ENCODE measurements at regions not wholly inside any gene's neighbourhood (a gene's known extent, or its start where the extent isn't known, plus 50 kb on each side); places are given as distances from the start of the nearest gene placed in this dataset.

DNA sequence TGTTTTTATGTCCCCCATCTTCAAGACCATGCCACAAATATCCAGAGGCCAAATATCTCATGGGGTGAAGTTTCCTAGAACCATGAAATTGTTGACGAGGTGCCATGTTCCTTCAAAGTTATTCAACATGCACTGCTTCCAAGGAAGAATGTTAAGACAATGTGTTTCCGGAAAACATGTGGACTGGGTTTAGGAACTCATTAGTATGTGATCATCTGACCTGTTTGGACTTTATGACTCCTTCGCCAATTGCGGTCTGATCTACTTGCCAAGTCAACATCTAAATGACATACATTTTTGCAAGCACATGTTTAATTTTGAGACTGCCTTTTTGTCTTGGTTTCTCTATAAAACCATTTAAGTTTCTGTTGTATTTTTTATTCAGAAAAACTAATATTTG, 234.8 kb downstream of the MAF start:
- no peak for DNase-seq

DNA sequence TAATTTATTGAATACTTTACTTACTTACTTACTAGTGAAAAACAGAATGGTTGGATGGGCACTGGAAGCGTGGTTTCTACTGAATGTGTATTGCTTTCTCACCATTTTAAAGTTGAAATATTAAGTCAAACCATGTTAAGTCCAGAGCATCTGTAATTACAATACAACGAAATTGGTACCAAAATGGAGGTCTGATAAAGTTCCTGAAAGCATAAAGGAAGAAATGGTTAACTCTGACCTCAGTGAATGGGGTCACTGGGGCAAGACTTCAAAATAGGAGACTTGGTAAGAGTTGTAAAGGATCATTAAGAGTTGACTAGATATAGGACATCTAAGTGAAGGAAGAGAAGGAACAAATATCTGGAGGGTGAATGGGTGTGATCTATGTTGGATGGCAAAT, 237.1 kb downstream of the MAF start:
- no peak for DNase-seq

DNA sequence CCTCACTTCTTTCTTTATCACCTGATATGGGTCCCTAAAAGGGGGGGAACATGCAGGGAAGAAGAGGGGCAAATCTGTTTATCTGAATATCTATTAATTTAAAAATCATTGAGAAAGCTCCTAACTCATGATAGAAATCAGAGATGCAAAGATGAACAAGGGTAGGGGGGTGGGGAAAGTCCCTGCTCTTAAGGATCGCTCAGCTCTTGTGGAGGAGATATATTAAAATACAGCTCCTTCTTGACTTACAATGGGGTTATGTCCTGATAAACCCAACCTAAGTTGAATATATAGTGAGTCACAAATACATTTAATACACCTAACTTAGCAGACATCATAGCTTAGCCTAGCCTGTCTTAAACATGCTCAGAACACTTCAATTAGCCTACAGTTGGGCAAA, 237.5 kb downstream of the MAF start:
- no peak for DNase-seq

DNA sequence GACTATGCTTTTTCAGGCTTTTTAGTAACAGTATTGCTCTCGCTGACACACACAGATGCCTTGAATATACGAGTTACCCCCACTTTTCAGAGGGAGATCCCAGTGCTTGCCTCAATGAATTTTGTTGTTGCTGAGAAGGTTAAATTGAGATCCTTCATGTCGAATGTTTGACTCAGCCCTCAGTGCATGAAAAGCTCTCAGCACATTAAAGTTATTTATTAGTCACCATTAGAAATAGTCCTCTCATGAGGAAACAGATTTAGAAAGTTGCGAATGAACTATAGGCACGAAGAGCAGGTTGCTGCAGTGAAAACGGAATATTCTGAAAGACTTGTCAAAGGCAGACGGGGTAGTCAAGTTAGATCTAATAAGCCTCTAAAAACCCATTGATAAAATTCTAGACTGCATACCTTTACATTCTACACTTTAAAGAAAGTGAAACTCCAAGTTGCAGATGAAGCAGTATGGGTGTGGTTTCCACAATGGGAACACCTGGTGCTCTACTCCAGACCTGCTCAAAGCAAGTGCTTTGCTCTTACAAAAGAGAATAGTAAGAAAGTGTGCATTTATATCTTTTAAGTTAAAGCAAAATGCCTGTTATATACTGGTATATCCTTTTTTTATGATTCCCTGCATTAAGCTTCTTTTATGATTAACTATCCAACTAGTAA, 238.1 kb downstream of the MAF start:
- no peak for DNase-seq

DNA sequence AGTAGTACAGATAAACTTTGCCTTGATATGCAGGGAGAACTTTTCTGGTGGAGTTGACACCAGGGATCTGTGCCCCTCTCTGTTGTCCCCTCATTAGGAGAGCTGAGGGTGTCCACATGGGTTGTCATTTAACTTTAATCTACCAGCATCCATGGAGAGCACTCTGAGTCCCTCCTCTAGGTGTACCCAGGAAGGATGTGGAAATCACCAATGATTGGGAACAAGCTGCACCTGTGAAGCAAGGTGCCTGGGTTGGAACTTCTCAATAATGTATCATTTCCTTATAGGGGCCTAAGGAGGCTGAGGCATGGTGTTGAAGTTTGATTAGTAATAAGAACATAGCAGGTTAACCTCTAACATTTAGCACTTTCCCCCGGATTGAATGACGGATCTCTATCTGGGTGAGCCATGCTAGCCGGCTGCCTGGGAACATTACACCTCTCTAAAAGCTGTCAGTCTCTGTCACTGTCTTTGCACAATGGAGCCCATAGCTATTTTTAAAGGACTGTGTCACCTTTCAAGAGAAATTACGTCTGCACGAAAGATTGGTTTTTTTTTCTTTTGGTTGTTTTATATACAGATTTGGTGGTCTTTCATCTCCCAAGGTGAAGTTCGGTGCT, 239.3 kb downstream of the MAF start:
- no peak for DNase-seq

DNA sequence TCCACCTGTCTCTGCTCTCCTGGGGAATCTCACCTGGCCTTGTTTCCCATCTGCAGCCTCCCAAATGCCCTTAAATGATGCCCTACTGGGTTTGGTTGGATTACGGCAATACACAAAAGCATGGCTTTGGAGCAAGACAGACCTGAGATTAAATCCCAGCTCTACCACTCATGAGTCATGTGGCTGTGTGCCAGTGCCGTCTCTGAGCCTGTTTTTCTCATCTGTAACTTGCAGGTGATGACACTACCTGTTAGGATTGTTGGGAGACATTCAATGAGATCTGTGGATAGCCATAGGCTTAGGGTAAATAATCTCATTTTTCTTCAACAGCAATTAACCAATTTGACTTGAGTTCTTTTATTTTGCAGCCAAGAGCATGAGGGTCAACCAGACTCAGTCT, 240.3 kb downstream of the MAF start:
- no peak for DNase-seq

DNA sequence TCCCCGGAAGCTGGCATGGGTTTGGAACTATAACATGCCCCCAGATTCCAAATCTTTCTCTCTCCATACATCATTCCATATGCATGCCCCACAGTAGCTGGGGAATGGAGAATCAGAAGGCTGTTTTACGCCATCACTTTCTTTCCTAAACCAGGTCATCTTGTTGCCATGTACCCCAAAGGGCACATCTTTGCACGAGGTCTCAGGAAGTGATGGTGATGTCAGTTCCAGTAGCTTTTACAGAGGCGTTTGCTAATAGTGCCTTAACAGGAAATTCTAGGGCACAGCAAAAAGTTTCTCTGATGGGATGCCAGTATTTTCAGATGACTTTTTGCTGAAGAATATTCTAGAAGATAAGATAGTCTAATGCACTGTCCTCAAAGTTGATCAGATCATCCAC, 241.5 kb downstream of the MAF start:
- no peak for DNase-seq

DNA sequence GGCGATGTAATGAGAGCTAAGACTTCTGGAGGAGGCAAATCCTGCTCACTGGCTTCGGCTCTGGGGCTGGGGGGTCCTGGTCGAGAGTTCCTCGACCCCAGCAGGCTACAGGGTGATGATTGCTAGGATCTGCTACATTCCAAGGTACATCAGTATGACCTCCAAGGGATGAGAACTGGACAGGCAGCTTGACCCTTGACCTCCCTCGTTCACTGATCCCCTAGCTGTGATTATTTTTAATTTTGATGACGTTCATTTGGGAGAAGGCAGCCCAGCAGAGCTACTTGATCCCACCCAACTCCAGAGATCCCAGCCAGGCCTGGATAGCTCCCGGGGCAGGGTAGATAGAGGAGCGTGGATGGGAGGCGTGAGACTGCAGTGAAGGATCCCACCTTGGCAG, 242.3 kb downstream of the MAF start:
- no peak for DNase-seq

DNA sequence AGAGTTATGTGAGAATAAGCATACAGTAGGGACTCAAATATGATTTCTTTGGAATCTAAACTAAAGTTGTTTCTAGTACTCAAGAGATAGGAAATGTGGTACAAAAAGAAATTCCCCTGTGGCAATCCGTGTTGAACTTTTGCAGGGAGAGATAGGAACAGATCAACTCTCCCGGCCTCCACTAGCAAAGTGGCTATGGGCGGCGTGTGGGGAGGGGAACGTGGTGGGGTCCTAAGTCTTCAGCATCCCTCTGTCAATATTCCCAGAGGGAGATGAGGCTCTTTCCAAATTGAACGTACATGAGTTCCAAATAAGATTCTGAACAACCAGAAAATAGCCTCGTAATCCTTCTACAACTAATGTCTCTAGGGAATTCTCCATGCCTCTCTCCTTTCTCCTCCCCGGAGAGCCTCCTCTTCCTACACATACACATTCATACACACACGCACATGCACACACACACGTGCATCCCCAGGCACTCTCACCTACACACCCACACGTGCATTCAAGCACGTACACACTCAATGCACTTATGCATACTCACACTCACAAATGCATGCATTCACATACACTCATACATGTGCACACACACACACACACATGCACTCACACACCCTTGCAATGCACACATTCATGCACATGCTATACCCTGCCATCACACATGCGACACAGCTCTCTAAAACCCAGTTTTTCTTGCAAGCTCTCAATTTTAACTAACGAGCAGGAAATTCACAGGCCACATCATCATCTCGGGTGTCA, 244.8 kb downstream of the MAF start:
- DNase-seq: no peak

DNA sequence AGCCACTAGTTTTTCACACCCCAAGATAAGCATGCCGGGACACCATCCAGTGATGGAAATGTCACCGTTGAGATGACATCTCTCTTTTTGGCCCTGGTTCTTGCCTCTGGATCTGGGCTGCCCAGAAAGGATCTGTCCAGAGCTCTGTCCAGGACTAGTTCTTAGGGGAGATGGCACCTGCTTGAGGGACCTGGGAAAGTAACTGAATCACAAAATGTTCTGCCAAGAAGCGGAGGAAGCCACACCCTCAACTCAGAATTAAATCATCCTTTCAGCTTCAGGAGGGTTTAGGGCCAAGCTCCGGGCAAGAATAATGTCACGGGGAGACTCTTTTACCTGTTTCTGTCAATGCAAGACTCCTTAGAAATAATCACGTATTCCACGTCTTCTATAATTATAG, 248.6 kb downstream of the MAF start:
- DNase-seq: no peak

DNA sequence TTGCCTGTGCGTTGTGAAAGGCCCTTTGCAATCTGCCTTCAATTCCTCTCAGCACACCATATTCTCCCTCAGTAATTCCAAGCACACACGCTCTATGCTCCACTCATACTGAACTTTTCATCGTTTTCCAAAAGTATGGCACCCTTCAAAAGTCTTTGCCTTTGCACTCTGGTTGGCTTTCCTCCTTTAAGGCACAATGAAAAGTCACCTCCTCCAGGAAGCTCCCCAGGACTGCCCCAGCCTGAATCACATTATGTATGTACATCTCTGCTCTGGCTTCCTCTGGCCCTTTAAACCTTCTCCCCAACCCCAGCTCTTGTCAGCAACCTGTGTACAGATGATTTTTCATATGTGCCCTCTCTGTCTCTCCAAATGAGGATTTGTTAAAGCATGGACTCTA, 250.7 kb downstream of the MAF start:
- DNase-seq: no peak

DNA sequence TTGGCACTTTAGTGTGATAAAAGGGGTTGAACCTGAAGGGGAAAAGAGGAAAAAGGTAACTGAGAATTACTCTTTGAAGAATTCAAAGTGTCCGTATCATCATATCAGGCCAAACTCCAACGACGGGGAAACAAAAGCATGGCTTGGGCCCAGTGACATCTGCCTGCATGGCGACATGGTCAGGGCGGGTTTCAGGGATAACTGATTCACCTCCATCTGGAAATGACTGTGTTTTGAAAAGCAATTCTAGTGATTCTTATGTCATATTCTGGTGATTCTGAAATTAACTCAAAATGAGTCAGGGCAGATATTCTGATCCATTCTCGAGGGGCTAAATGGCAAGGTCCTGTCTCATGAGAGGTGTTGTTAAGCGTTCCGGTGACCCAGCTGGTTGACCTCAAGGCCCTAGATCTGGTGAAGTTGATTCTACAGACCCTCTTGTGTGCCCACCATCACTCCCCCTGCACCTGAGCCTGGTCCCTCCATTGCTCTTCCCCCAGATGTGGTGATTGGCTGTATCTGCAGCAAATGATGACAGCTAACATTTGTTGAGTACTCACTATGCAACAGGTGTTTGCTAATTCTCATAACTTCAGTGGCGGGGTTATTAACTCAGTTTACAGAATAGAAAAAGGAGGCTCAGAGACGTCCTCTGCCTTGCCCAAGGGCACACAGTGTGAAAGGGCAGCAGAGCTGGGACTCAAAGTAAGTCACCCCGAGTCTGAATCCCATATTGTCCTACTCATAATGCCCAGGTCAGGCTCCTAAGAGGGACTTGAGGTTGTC, 251.8 kb downstream of the MAF start:
- DNase-seq: peak; percentile 30

DNA sequence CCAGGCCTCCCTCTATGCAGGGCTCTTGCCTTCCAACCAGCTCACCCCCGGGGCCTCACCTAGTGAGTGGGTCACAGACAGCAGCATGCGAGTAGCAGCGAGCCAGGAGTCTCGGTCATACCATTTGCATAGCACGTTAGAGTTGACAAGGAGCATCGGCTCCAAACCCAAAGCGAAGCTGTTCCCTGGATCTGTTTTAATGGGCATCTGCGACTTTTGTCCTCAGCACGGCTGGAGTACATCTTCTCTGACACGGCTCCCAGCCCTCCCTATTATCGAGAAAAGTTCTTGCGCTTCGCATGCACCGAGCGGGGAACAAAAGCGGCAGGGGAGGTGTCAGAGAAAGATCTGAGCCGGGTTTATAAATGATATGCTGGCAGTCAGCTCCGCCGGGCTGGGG, 253.3 kb downstream of the MAF start:
- no peak for DNase-seq

DNA sequence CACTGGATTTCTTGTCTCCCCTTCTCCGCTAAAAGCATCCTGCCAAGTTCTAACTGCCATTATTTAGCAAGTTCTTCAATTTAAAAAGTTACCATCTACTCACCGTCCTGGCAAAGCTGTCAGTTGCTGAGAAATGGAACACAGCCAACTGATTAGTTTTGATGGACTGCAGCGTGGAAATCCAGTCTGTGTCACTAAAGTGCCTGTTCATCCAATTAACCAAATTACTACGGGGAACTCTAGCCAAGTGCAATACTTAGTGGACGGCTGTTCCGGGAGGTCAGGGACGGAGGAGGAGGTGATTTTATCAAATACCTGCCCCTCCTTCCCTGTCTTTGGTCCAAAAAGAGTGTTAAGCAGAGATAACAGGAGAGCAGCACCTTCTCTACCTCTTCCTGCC, 260.7 kb downstream of the MAF start:
- no peak for DNase-seq

DNA sequence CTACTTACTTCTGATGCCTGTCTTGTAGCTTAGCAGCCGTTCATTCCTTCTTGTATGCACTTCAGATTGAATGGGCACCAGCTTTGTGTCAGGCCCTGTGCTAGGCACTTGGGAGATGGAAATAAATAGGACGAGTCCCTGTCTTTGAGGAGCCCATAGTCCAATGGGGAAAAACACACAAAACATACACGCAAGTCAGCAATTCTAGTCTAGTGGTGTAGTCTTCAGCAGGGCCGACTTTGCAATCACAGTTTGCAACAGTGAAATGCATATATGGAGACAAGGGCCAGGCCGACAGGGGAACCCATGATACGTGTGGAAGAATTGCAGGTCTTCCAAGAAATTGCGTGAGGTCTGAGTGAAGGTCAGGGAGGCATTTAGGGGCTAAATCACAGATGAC, 262.6 kb downstream of the MAF start:
- DNase-seq: no peak

DNA sequence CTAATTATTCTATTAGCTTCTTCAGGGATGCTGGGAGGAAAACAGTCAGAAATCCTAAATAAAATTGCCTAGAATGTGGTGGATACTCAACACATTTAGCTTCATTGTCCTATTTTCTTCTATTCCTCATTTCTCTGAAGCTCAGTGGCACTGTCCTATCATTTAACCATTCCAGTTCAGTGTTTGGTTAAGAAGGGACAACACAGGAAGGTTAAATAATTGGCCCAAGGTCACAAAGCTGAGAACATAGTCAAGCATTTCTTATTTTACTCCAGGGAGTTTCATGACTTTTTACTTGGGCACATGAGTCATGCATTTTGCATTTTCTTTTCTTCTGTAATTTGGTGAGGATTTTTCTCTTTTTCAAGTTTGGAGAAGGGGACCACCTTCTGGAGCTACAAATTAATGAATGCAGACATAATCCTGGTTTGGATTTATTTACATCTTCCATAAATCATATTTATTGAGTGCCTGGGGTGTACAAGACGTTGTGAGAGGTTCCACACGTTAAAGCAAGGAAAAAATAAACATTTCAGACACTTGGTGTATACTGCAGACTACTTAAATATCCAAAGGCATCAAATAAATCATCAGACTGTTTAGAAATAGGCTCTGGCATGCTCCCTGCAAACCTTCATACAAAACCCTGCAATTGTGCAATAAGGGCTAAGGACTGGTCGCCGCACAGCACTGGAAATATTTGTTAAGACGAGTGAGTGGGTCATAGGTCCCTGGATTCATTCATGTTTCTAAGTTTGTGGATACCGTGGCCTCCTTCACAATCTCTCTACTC, 263.9 kb downstream of the MAF start:
- no peak for DNase-seq

DNA sequence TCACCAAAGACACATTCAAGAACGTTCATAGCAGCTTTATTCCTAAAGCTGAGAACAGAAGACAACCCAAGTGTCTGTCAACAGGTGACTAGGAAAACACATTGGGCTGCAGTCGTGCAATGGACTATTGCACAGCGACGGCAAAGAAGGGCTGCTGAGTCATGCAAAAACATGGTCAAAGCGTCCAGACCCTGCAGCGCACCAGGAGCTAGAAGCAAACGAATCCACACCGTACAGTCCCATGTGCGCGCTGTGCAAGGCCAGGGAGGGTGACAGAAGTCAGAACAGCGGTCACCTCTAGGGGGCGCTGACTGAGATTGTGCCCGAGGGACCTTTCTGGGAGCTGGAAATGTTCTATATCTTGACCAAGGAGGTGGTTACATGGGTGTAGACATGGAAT, 266.4 kb downstream of the MAF start:
- peak; percentile 22 for DNase-seq

DNA sequence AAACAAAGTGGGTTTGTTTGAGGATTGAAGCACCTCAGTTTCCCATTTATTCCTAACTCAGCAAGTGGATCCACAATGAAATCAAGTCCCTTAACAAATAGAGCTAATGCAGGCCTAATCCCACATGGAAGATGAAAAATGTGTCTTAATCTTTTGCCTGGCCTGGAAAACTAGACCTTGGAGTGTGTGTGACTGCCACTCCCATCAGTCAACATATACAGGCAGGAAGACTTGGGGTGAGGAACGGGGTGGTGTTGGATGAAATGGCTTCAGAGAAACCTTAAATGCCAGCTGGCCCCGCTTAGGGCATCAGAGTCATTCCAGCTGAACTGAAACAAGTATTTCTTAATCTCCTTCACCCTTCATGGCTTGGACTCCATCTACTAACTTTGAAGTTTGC, 269.5 kb downstream of the MAF start:
- no peak for DNase-seq

DNA sequence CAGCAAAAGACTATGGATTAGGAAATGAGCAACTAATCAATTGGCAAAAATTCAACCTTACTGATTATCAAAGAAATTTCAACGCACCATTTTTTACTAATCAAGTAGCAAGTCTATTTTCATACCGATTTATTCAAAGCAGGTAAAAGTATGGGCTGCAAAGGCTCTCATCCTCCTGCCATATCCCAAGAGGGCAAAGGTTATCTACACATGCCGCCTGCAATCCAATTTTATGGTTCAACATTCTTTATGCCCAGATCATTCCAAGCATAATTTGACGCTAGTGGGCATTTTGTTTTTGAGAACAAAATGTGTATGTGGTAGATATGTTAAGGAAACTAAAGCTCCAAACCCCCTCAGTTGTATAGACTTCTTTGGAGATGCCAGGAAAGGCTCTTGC, 270.6 kb downstream of the MAF start:
- DNase-seq: no peak

DNA sequence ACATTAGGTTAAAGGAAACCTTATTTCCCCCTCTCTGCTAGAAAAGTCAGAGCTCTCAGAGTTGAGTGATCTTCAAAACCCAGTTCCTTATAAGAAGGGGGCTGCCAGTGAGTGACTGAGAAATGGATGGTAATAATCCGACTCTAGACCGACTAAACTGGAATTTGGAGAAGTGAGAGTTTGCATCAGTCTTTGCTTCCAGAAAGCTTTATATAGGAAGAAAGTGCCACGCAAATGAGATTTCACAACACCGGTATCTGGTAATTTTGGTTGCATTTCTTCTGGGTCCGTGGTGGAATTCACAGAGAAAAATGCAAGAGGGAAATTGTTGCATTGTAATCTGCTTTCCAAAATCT, 271.4 kb downstream of the MAF start:
- no peak for DNase-seq

DNA sequence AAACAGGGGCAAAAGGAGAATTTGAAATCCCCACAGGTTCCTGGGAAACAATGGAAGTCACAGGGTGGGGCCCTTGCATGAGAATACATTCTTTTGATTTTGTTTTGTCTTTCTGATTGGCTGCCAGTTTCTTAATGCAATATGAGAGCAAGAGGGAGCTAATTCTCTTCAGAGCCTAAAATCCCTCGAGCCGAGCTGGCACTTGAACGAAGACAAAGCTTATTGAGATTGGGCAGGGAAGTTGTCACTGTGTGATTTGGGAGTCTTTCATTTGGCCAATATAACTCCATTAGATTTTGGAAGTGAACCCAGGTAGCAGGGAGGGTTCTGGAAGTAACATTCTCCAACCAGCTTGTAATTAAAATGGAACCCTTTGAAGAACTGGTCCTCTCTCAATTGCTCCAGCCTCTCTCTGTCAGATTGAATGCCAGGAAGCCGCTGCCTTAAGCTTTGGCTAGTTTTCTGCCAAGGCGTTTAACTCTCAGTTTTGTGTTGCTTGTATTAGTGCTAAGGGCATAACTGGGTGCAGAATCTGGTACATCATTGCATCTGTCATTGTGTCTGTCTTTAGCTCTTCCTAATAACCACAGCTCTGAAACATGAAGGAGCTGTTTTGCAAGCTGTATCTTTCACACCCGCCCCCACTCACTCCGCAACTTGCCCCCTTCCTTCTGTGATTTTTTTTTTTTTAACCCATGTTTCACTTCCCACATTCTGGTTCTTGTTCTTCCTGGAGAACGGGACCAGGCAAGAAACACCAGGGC, 272.0 kb downstream of the MAF start:
- DNase-seq: no peak

DNA sequence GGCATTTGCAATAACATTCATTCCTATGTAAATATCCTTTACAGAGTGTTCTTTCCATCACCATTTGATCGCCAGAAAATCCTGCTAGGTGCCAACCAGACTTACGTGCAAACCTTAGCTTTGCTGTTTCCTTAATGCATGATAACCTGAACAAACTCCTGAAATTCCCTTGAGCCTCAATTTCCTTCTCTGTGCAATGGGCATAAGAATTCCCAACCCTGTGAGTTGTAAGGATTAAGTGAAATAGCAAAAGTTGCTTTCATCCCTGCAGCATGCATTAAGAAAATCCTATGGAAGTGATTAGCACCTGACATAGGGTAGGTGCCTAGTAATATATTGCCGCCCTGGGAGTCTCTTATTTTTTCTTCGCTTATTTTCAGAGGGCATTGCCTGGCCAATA, 272.7 kb downstream of the MAF start:
- no peak for DNase-seq

Data from activated CD4-positive, alpha-beta T cell treated with anti-CD3 and anti-CD28 coated beads, Interleukin-10, Interleukin-2, amounts not matched to agents 100 ng/mL and 50 ng/mL, durations not matched to agents 16 hours and 8 hours (primary cell).